ENCODE measurements at regions not wholly inside any gene's neighbourhood (a gene's known extent, or its start where the extent isn't known, plus 50 kb on each side); places are given as distances from the start of the nearest gene placed in this dataset.

DNA sequence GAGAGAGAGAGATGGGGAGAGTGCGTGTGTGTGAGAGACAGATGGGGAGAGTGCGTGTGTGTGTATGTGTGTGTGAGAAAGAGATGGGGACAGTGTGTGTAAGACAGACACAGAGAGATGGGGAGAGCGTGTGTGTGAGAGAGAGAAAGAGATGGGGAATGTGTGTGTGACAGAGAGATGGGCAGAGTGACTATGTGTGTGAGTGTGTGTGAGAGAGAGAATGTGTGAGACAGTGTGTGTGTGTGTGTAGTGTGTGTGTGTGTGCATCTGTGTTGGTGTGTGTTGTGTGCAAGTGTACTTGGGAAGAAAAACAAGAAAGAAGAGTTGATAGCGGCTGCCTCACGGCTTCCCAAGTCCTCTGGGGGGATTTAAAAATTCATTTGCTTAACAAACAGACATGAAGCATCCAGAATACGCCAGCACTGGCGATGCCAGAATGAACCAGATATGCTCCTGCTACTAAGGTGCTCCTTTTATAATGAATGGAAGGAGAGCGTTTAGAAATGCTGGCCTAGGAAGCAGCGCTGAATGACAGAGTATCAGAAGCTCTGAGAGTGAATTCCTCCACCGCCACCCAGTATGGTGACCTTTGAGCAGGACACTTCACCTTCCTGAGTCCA is 186.1 kb upstream of the TSC22D2 start:
- TF ChIP-seq, protein P1, sequence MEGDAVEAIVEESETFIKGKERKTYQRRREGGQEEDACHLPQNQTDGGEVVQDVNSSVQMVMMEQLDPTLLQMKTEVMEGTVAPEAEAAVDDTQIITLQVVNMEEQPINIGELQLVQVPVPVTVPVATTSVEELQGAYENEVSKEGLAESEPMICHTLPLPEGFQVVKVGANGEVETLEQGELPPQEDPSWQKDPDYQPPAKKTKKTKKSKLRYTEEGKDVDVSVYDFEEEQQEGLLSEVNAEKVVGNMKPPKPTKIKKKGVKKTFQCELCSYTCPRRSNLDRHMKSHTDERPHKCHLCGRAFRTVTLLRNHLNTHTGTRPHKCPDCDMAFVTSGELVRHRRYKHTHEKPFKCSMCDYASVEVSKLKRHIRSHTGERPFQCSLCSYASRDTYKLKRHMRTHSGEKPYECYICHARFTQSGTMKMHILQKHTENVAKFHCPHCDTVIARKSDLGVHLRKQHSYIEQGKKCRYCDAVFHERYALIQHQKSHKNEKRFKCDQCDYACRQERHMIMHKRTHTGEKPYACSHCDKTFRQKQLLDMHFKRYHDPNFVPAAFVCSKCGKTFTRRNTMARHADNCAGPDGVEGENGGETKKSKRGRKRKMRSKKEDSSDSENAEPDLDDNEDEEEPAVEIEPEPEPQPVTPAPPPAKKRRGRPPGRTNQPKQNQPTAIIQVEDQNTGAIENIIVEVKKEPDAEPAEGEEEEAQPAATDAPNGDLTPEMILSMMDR (conservative IDR thresholded peaks at IDR 0.05; ENCODE audit: low read depth) = no peak
- H3K27ac ChIP-seq = no peak overlapping the region
- ChIA-PET POLR2A (ENCODE audit: low non-redundant PET) (no interaction called here), CTCF (interaction anchor here (0.6 kb wide), 1 partner anchor 12 kb away, joined by 3 read pairs; no protein-coding TSS in a partner anchor)
- DNase-seq (ENCODE audit: low spot score) = no peak

DNA sequence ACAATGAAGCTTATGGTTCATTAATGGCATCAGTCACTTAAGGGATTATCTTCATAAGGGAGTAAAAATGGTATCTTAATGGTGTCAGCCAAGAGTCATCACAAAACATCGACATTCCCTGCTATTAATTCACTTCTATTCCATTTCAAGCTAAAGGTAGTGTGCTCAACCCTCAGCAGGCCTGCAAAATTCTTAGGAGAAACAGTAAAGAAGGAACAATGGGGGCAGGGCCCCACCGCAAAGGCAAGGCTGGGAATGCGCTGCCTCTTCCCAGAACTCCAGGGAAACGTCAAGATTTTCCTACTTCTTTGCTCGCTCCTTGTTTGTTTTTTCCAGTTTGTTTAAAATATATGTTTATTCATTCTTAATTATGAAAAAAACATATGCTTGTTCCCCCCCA is 187.3 kb upstream of the TSC22D2 start:
- CTCF ChIA-PET = interaction anchor here (0.5 to 1.5 kb wide), 3 partner anchors 36 to 62 kb away, joined by 3 to 6 read pairs (median 5); no protein-coding TSS in a partner anchor
- DNase-seq (ENCODE audit: low spot score) = no peak
- TF ChIP-seq, protein P1 (conservative IDR thresholded peaks at IDR 0.05; ENCODE audit: low read depth) = no peak
- POLR2A ChIA-PET (ENCODE audit: low non-redundant PET) = no interaction called here
- no peak overlapping the region for H3K27ac ChIP-seq

DNA sequence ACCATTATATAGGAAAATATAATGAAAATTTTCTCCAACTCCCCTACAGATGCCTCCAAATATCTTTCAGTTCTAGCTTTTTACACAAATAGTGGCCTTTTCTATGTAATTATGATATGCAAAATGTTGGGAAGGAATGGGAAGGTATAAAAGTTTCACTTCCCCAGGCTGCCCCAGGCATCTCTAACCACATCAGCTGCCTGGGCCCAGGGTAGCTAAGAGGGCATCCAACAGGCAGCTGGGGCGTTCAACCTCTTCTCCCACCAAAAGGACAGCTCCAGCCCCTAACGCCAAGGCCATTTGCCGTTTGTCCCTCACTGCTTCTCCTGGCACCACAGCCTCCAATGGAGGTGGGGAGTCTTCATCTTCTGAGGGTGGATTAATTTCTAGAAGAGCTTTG is 188.1 kb upstream of the TSC22D2 start:
- CTCF ChIA-PET = interaction anchor here (0.7 to 1.5 kb wide), 3 partner anchors 36 to 284 kb away, joined by 3 to 5 read pairs (median 3); no protein-coding TSS in a partner anchor
- TF ChIP-seq, protein P1 (conservative IDR thresholded peaks at IDR 0.05; ENCODE audit: low read depth) = no peak
- POLR2A ChIA-PET (ENCODE audit: low non-redundant PET) = no interaction called here
- no peak overlapping the region for H3K27ac ChIP-seq
- DNase-seq (ENCODE audit: low spot score) = no peak

DNA sequence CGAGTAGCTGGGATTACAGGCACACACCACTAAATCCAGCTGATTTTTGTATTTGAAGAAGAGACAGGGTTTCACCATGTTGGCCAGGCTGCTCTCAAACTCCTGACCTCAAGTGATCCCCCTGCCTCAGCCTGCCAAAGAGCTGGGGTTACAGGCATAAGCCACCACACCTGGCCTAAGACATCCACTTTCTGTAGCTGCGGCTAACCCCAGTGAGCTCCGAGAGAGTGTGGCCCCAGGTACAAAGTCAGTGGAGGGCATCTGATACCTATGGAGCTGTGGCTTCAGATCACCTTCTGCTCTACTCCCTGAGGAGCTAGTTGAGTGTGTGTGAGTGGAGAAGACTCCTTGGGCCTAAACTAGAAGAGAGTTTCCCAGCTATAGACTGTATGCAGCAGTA is 189.3 kb upstream of the TSC22D2 start:
- no peak for DNase-seq (ENCODE audit: low spot score)
- TF ChIP-seq, protein P1 (conservative IDR thresholded peaks at IDR 0.05; ENCODE audit: low read depth) = no peak
- H3K27ac ChIP-seq = no peak overlapping the region
- POLR2A ChIA-PET (ENCODE audit: low non-redundant PET) = no interaction called here
- CTCF ChIA-PET = interaction anchor here (0.5 kb wide), 1 partner anchor 452 kb away, joined by 3 read pairs; no protein-coding TSS in a partner anchor

DNA sequence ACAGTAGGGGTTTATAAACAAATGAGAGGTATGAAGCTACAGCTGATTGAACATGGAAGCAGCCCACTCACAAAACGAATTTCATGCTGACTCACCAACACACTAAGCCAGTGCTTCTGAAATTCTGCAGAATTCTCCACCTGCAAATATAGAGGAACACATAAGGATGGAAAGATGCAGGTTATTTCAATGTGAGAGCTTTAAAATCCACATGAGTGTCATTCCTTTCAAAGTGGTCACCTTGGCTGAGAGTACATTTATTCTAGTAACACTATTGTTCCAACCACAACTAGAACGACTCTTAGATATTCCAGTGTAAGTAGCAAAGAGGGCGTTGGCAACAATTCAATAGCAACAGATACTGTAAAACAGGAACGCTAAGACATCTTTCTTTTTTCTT is 189.9 kb upstream of the TSC22D2 start:
- no peak for DNase-seq (ENCODE audit: low spot score)
- CTCF ChIA-PET = no interaction called here
- POLR2A ChIA-PET (ENCODE audit: low non-redundant PET) = no interaction called here
- TF ChIP-seq, protein P1 (conservative IDR thresholded peaks at IDR 0.05; ENCODE audit: low read depth) = no peak
- no peak overlapping the region for H3K27ac ChIP-seq

DNA sequence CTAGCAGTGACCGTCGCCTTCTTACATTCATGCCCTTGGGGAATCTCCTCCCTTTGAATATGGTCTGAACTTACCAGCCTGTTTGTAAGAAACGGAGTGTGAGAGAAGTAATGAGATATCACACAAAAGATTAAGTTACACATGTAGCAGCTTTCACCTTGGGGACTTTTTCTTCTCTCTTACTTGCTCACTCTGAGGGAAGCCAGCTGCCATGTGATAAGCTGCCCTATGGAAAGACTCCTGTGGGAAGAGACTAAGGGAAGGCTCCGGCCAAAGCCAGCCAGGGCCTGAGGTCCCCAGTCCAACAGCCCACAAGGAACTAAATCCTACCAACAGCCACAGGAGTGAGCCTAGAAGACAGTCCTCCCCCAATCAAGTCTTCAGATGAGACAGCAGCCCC is 190.4 kb upstream of the TSC22D2 start:
- no peak overlapping the region for H3K27ac ChIP-seq
- POLR2A ChIA-PET (ENCODE audit: low non-redundant PET) = no interaction called here
- TF ChIP-seq, protein P1 (conservative IDR thresholded peaks at IDR 0.05; ENCODE audit: low read depth) = no peak
- no peak for DNase-seq (ENCODE audit: low spot score)
- CTCF ChIA-PET = no interaction called here

Data from RWPE1 (cell line).